ENCODE measurements at regions not wholly inside any gene's neighbourhood (a gene's known extent, or its start where the extent isn't known, plus 50 kb on each side); places are given as distances from the start of the nearest gene placed in this dataset.
"Not testable (repeated sequence)": the region's sequence is repeated elsewhere in the genome, so short reads cannot be mapped to it uniquely, and the experiment has no call there.

DNA sequence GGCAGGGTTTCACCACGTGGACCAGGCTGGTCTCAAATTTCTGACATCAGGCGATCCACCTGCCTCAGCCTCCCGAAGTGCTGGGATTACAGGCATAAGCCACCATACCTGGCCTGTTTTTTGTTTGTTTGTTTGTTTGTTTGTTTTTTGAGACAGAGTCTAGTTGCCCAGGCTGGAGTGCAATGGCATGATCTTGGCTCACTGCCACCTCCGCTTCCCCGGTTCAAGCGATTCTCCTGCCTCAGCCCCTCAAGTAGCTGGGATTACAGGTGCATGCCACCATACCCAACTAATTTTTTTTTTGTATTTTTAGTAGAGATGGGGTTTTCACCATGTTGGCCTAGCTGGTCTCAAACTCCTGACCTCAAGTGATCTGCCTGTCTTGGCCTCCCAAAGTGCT lies 61.8 kb upstream of the SPDYE9 start:
- TF ChIP-seq, protein P1, sequence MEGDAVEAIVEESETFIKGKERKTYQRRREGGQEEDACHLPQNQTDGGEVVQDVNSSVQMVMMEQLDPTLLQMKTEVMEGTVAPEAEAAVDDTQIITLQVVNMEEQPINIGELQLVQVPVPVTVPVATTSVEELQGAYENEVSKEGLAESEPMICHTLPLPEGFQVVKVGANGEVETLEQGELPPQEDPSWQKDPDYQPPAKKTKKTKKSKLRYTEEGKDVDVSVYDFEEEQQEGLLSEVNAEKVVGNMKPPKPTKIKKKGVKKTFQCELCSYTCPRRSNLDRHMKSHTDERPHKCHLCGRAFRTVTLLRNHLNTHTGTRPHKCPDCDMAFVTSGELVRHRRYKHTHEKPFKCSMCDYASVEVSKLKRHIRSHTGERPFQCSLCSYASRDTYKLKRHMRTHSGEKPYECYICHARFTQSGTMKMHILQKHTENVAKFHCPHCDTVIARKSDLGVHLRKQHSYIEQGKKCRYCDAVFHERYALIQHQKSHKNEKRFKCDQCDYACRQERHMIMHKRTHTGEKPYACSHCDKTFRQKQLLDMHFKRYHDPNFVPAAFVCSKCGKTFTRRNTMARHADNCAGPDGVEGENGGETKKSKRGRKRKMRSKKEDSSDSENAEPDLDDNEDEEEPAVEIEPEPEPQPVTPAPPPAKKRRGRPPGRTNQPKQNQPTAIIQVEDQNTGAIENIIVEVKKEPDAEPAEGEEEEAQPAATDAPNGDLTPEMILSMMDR (IDR thresholded peaks at IDR 0.05), result not testable (repeated sequence)
- TF ChIP-seq POLR2AphosphoS5 (IDR thresholded peaks at IDR 0.05); POLR2A (IDR thresholded peaks at IDR 0.05; ENCODE audit: low read depth); EP300 (IDR thresholded peaks at IDR 0.05): not testable (repeated sequence)
